ENCODE measurements at regions not wholly inside any gene's neighbourhood (a gene's known extent, or its start where the extent isn't known, plus 50 kb on each side); places are given as distances from the start of the nearest gene placed in this dataset.

DNA sequence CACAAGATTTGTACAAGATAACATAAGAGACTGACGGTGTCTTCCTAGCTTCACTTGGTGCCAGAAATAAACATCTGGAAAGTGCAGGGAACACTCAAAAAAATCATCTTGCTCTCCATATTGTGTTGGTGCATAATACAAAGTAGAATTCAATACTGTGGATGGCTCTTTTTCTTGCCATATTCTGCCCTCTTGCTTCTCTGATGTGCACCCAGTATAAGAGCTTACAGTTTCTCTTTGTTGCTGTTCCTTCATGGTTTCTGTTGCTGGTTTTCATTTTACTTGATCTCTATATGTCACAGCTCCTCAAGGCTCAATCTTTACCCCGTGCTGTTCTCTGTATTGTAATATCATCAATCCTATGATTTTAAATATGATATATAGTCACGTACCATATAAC, 528.5 kb upstream of the ZP4 start:
- TF ChIP-seq, protein P1, sequence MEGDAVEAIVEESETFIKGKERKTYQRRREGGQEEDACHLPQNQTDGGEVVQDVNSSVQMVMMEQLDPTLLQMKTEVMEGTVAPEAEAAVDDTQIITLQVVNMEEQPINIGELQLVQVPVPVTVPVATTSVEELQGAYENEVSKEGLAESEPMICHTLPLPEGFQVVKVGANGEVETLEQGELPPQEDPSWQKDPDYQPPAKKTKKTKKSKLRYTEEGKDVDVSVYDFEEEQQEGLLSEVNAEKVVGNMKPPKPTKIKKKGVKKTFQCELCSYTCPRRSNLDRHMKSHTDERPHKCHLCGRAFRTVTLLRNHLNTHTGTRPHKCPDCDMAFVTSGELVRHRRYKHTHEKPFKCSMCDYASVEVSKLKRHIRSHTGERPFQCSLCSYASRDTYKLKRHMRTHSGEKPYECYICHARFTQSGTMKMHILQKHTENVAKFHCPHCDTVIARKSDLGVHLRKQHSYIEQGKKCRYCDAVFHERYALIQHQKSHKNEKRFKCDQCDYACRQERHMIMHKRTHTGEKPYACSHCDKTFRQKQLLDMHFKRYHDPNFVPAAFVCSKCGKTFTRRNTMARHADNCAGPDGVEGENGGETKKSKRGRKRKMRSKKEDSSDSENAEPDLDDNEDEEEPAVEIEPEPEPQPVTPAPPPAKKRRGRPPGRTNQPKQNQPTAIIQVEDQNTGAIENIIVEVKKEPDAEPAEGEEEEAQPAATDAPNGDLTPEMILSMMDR (IDR thresholded peaks at IDR 0.05), result no peak
- TF ChIP-seq ZFX (IDR thresholded peaks at IDR 0.05; ENCODE audit: borderline replicate concordance), result no peak

All from 22Rv1 (cell line).